Lower leg skin (tissue), 3 donors: ENCODE measurements at regions not wholly inside any gene's neighbourhood (a gene's known extent, or its start where the extent isn't known, plus 50 kb on each side); places are given as distances from the start of the nearest gene placed in this dataset.

Experiments
- POLR2A ChIP-seq, 2 donors: fragments of 450-650 bp; IDR thresholded peaks; one replicate each; pipeline ENCODE4 v1.6.1; 2016 to 2017; ENCODE audit warnings: antibody characterized with exemption in 2 of 2, mild to moderate bottlenecking in 1 of 2, moderate library complexity in 1 of 2
- TF ChIP-seq, protein P1 (sequence below), 3 donors: fragments of 450-650 bp; IDR thresholded peaks; one replicate each; pipeline ENCODE4 v1.5.1; 2016; ENCODE audit warnings: antibody characterized with exemption in 3 of 3, mild to moderate bottlenecking in 3 of 3, moderate library complexity in 2 of 3

DNA sequence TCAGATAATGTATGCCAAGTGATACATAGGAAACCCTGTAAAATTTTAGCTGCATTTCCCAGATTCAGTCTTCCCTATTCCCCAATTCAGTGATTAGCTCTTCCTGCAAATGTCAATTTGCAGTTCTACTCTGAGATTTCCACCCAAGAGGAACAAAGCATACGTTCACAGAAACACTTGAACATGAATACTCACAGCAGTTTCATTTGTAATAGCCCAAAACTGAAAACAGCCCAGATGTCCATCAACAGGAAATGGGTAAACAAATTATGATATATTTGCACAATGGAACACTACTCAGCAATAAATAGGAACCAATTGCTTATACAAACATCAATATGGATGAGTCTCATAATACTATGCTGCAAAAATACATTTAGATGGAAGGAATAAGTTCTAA lies 194.2 kb downstream of the GXYLT1 start:
- TF ChIP-seq, protein P1, sequence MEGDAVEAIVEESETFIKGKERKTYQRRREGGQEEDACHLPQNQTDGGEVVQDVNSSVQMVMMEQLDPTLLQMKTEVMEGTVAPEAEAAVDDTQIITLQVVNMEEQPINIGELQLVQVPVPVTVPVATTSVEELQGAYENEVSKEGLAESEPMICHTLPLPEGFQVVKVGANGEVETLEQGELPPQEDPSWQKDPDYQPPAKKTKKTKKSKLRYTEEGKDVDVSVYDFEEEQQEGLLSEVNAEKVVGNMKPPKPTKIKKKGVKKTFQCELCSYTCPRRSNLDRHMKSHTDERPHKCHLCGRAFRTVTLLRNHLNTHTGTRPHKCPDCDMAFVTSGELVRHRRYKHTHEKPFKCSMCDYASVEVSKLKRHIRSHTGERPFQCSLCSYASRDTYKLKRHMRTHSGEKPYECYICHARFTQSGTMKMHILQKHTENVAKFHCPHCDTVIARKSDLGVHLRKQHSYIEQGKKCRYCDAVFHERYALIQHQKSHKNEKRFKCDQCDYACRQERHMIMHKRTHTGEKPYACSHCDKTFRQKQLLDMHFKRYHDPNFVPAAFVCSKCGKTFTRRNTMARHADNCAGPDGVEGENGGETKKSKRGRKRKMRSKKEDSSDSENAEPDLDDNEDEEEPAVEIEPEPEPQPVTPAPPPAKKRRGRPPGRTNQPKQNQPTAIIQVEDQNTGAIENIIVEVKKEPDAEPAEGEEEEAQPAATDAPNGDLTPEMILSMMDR (IDR thresholded peaks at IDR 0.05), result no peak
- TF ChIP-seq POLR2A (IDR thresholded peaks at IDR 0.05), result no peak
